ENCODE measurements at regions not wholly inside any gene's neighbourhood (a gene's known extent, or its start where the extent isn't known, plus 50 kb on each side); places are given as distances from the start of the nearest gene placed in this dataset.

- no peaks in the 10 kb centered on the region for H3K36me3 ChIP-seq (ENCODE audit: control insufficient read depth in 2 of 3, insufficient read depth in 3 of 3, low read length in 3 of 3)
These were observed 363.4 kb downstream of the NUAK1 start for GRCh38 chr12:105775343-105775742.

GRCh38 chr12:105783983-105784947 lies 354.5 kb downstream of the NUAK1 start:
- FAIRE-seq = no peak
- Histone ChIP-seq H3K36me3 (ENCODE audit: control insufficient read depth in 2 of 3, insufficient read depth in 3 of 3, low read length in 3 of 3) (no peaks in the 10 kb centered on the region), H3K27ac (ENCODE audit: low read depth in 2 of 2, low read length in 2 of 2) (no peak overlapping the region), H3K27me3 (ENCODE audit: control insufficient read depth, insufficient read depth, low read length) (no peaks in the 10 kb centered on the region), H3K9me3 (ENCODE audit: control insufficient read depth in 2 of 3, insufficient read depth in 1 of 3, low read length in 3 of 3) (no peaks in the 10 kb centered on the region), H3K4me3 (ENCODE audit: low read length in 3 of 3) (no peak overlapping the region), H3K9ac (ENCODE audit: low read length in 3 of 3) (no peak overlapping the region), H3K4me1 (ENCODE audit: control insufficient read depth in 2 of 3, insufficient read depth in 2 of 3, low read depth in 1 of 3, low read length in 3 of 3) (no peaks in the 10 kb centered on the region)
- intact Hi-C loops (cut with DNase I) = no loop called here
- no peak for TF ChIP-seq CTCF (IDR thresholded peaks at IDR 0.05; ENCODE audit: borderline replicate concordance, extremely low read depth, insufficient read depth)
- peak in 1 of 5 donors; percentile 23 for DNase-seq

More at GRCh38 chr12:105775343-105775742, 363.4 kb downstream of the NUAK1 start:
- no peak overlapping the region for H3K27ac ChIP-seq (ENCODE audit: low read depth in 2 of 2, low read length in 2 of 2)
- H3K4me3 ChIP-seq (ENCODE audit: low read length in 3 of 3) = no peak overlapping the region
- intact Hi-C loops (cut with DNase I) = no loop called here
- no peaks in the 10 kb centered on the region for H3K27me3 ChIP-seq (ENCODE audit: control insufficient read depth, insufficient read depth, low read length)
- H3K9ac ChIP-seq (ENCODE audit: low read length in 3 of 3) = no peak overlapping the region
- H3K9me3 ChIP-seq (ENCODE audit: control insufficient read depth in 2 of 3, insufficient read depth in 1 of 3, low read length in 3 of 3) = no peaks in the 10 kb centered on the region
- FAIRE-seq = no peak
- DNase-seq = peak in 4 of 5 donors; percentile 39 to 93 (median 80)
- TF ChIP-seq CTCF (IDR thresholded peaks at IDR 0.05; ENCODE audit: borderline replicate concordance, extremely low read depth, insufficient read depth) = no peak
- H3K4me1 ChIP-seq (ENCODE audit: control insufficient read depth in 2 of 3, insufficient read depth in 2 of 3, low read depth in 1 of 3, low read length in 3 of 3) = peaks cover 0 to 3% (median 0%) of the 10 kb centered on the region in 3 donors

- Histone ChIP-seq H3K9ac (ENCODE audit: low read length in 3 of 3) (no peak overlapping the region), H3K36me3 (ENCODE audit: control insufficient read depth in 2 of 3, insufficient read depth in 3 of 3, low read length in 3 of 3) (no peaks in the 10 kb centered on the region), H3K4me3 (ENCODE audit: low read length in 3 of 3) (no peak overlapping the region), H3K27ac (ENCODE audit: low read depth in 2 of 2, low read length in 2 of 2) (no peak overlapping the region), H3K4me1 (ENCODE audit: control insufficient read depth in 2 of 3, insufficient read depth in 2 of 3, low read depth in 1 of 3, low read length in 3 of 3) (no peaks in the 10 kb centered on the region), H3K27me3 (ENCODE audit: control insufficient read depth, insufficient read depth, low read length) (no peaks in the 10 kb centered on the region), H3K9me3 (ENCODE audit: control insufficient read depth in 2 of 3, insufficient read depth in 1 of 3, low read length in 3 of 3) (no peaks in the 10 kb centered on the region)
- intact Hi-C loops (cut with DNase I) = no loop called here
- no peak for TF ChIP-seq CTCF (IDR thresholded peaks at IDR 0.05; ENCODE audit: borderline replicate concordance, extremely low read depth, insufficient read depth)
- DNase-seq (no peak), FAIRE-seq (no peak)
These were observed 345.3 kb downstream of the NUAK1 start for GRCh38 chr12:105793421-105793820.

Data from kidney (tissue), 13 donors.